ENCODE measurements at regions not wholly inside any gene's neighbourhood (a gene's known extent, or its start where the extent isn't known, plus 50 kb on each side); places are given as distances from the start of the nearest gene placed in this dataset.

DNA sequence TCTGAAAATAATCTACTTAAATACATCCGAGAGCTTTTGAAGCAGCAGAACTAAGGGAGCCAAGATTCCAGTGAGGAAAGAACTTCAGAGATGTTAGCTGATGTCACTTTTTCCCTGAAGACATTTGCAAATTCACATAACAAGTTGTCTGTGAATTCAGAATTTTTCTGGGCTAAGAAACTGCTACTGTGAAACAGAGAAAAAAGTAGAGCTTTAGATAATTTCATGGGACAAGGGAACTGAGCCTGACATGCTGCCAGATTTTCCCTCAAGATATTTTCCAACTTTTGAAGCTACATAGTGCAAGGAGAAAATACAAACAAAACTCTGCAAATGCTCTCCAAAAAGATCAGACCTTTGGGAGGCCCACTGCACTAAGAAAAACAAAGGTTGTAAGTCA, 484.2 kb downstream of the ANKRD7 start:
- Histone ChIP-seq H3K4me1 (no peaks in the 10 kb centered on the region), H3K4me3 (no peak overlapping the region), H3K9me3 (no peaks in the 10 kb centered on the region), H3K36me3 (no peaks in the 10 kb centered on the region), H3K27ac (no peak overlapping the region), H3K27me3 (no peaks in the 10 kb centered on the region)
- in situ Hi-C loops (cut with MboI; ENCODE audit: low sequenced_read_pairs in 4 of 4), result no loop called here
- DNase-seq (no peak), ATAC-seq (no peak)
- TF ChIP-seq, protein P1, sequence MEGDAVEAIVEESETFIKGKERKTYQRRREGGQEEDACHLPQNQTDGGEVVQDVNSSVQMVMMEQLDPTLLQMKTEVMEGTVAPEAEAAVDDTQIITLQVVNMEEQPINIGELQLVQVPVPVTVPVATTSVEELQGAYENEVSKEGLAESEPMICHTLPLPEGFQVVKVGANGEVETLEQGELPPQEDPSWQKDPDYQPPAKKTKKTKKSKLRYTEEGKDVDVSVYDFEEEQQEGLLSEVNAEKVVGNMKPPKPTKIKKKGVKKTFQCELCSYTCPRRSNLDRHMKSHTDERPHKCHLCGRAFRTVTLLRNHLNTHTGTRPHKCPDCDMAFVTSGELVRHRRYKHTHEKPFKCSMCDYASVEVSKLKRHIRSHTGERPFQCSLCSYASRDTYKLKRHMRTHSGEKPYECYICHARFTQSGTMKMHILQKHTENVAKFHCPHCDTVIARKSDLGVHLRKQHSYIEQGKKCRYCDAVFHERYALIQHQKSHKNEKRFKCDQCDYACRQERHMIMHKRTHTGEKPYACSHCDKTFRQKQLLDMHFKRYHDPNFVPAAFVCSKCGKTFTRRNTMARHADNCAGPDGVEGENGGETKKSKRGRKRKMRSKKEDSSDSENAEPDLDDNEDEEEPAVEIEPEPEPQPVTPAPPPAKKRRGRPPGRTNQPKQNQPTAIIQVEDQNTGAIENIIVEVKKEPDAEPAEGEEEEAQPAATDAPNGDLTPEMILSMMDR (IDR thresholded peaks at IDR 0.05 in 4 of 5, conservative IDR thresholded peaks at IDR 0.05 in 1 of 5), result no peak
- no peak for TF ChIP-seq POLR2A (IDR thresholded peaks at IDR 0.05)
- intact Hi-C loops (cut with DNase I; ENCODE audit: low total_unique reads), result no loop called here

DNA sequence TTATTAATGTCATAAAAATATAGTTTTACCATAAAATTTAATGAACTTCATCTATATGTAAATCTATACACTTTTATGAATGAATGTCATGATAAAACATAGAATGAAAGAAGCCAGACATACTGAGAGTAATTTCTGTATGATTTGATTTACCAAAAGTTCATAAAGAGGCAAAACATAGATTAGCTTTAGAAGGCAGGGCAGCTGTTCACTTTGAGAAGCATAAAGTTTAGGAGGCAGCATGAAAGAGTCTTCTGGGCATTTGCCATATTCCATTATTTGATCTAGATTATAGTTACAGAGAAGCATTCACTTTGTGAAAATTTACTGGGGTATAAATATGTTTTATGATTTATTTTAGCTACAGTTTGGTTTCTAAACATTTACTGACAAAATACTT, 487.2 kb downstream of the ANKRD7 start:
- Histone ChIP-seq H3K36me3 (no peaks in the 10 kb centered on the region), H3K4me3 (no peak overlapping the region), H3K9me3 (no peaks in the 10 kb centered on the region), H3K27me3 (no peaks in the 10 kb centered on the region), H3K4me1 (no peaks in the 10 kb centered on the region), H3K27ac (no peak overlapping the region)
- intact Hi-C loops (cut with DNase I; ENCODE audit: low total_unique reads) (no loop called here), in situ Hi-C loops (cut with MboI; ENCODE audit: low sequenced_read_pairs in 4 of 4) (no loop called here)
- ATAC-seq (no peak), DNase-seq (no peak)
- TF ChIP-seq, protein P1 (IDR thresholded peaks at IDR 0.05 in 4 of 5, conservative IDR thresholded peaks at IDR 0.05 in 1 of 5), result no peak
- no peak for TF ChIP-seq POLR2A (IDR thresholded peaks at IDR 0.05)

DNA sequence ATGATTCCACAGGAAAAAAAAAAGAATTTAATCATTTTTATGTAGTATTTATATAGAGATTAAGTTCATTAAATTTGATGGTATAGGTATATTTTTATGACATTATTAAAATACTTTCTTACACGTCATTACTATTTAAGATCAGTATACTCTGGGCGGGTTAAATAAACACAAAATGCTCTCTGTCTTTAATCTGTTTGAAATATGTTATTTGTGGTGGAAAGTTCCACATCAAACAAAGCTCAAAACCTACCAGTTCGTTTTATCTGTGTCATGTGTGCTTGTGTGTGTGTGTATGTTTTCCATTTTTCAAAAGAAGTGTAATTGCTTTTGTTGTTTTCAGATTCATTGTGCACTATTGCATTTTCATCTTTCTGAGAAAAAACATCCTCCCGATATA, 488.5 kb downstream of the ANKRD7 start:
- Histone ChIP-seq H3K4me3 (no peak overlapping the region), H3K27ac (no peak overlapping the region), H3K36me3 (no peaks in the 10 kb centered on the region), H3K9me3 (no peaks in the 10 kb centered on the region), H3K27me3 (no peaks in the 10 kb centered on the region), H3K4me1 (no peaks in the 10 kb centered on the region)
- in situ Hi-C loops (cut with MboI; ENCODE audit: low sequenced_read_pairs in 4 of 4), result no loop called here
- no peak for TF ChIP-seq POLR2A (IDR thresholded peaks at IDR 0.05)
- TF ChIP-seq, protein P1 (IDR thresholded peaks at IDR 0.05 in 4 of 5, conservative IDR thresholded peaks at IDR 0.05 in 1 of 5), result no peak
- DNase-seq (no peak), ATAC-seq (no peak)
- intact Hi-C loops (cut with DNase I; ENCODE audit: low total_unique reads), result no loop called here

DNA sequence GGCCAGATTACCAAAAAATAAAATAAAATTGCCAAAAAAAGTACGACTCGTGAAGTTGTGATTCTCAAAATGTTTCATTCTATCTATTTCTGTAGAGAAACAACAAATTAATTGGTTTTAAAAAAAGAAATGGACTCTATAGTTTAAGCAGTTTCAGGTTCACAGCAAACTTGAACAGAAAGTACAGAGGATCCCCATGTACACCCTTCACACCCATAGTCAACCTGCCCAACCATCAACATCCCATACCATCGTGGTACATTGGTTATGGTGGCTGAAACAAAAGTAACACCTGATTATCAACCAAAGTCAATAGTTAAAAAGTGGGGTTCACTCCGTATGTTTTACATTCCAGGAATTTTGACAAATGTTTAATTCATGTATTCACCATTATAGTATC, 496.1 kb downstream of the ANKRD7 start:
- DNase-seq, result no peak
- no peaks in the 10 kb centered on the region for H3K27me3 ChIP-seq
- no peak overlapping the region for H3K4me3 ChIP-seq
- no peak overlapping the region for H3K27ac ChIP-seq
- H3K4me1 ChIP-seq, result no peaks in the 10 kb centered on the region
- TF ChIP-seq POLR2A (IDR thresholded peaks at IDR 0.05), result no peak
- TF ChIP-seq, protein P1 (IDR thresholded peaks at IDR 0.05 in 4 of 5, conservative IDR thresholded peaks at IDR 0.05 in 1 of 5), result no peak
- H3K36me3 ChIP-seq, result no peaks in the 10 kb centered on the region
- H3K9me3 ChIP-seq, result no peaks in the 10 kb centered on the region
- in situ Hi-C loops (cut with MboI; ENCODE audit: low sequenced_read_pairs in 4 of 4), result no loop called here
- intact Hi-C loops (cut with DNase I; ENCODE audit: low total_unique reads), result no loop called here
- no peak for ATAC-seq

DNA sequence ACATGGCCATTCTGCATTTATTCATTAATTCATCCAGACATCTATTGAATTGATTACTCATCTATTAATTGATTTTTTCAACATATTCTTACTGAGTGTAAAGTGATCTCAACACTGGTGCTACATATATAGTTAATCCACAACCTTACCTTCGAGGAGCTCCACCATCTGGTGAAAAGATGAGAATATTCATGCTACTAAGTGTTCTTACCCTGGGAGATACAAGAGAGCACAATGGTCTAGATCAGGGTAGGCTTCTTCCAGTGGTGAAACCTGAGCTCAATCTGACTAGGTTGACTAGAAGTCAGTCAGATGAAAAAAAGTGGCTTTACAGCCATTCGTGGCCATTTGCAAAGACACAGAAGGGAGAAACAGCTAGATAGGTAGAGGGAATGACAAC, 507.4 kb downstream of the ANKRD7 start:
- ATAC-seq, result no peak
- Histone ChIP-seq H3K4me1 (no peaks in the 10 kb centered on the region), H3K36me3 (no peaks in the 10 kb centered on the region), H3K9me3 (no peaks in the 10 kb centered on the region), H3K4me3 (no peak overlapping the region), H3K27me3 (no peaks in the 10 kb centered on the region), H3K27ac (no peak overlapping the region)
- DNase-seq, result no peak
- in situ Hi-C loops (cut with MboI; ENCODE audit: low sequenced_read_pairs in 4 of 4), result no loop called here
- TF ChIP-seq, protein P1 (IDR thresholded peaks at IDR 0.05 in 4 of 5, conservative IDR thresholded peaks at IDR 0.05 in 1 of 5), result no peak
- intact Hi-C loops (cut with DNase I; ENCODE audit: low total_unique reads), result loop anchor here (5.0 kb wide), 1 partner anchor 380 kb away; no protein-coding TSS in a partner anchor

All from gastrocnemius medialis (tissue), 4 donors.